Prostate gland (tissue), 2 donors: ENCODE measurements at regions not wholly inside any gene's neighbourhood (a gene's known extent, or its start where the extent isn't known, plus 50 kb on each side); places are given as distances from the start of the nearest gene placed in this dataset.

ENCODE experiments used
- POLR2A ChIP-seq: fragments of 450-650 bp; IDR thresholded peaks from one replicate; pipeline ENCODE4 v1.6.1; 2016; ENCODE audit warnings: antibody characterized with exemption, mild to moderate bottlenecking
- TF ChIP-seq, protein P1 (sequence below), 4 experiments: fragments of 200-600 bp in 2 of 4; fragments of 450-650 bp in 2 of 4; sonication (generic) in 2 of 4; IDR thresholded peaks; 1 replicate in 3 of 4; 2 replicates in 1 of 4; pipeline ENCODE4 v1.5.1; 2016 to 2019; ENCODE audit warnings: antibody characterized with exemption in 4 of 4, mild to moderate bottlenecking in 2 of 4, moderate library complexity in 2 of 4

DNA sequence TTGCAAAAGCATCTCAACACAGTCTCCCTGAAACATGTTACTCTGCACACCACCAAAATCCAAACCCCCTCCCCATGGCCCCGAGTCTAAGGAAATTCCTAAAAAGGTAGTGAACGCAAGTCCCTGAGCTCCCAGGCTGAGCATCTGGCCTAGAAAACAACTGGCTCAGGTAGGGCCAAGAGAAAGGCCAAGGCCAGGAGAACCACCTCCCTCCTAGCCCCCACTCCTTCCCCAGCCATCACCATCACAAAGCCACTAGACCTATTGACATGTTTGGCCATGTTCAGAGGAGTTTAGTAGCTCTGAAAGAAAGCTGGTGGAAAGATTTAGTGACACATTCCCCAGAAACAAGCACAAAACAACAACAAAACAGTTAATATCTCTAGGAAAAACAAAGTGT is 220.0 kb upstream of the PSMD7 start:
- TF ChIP-seq, protein P1, sequence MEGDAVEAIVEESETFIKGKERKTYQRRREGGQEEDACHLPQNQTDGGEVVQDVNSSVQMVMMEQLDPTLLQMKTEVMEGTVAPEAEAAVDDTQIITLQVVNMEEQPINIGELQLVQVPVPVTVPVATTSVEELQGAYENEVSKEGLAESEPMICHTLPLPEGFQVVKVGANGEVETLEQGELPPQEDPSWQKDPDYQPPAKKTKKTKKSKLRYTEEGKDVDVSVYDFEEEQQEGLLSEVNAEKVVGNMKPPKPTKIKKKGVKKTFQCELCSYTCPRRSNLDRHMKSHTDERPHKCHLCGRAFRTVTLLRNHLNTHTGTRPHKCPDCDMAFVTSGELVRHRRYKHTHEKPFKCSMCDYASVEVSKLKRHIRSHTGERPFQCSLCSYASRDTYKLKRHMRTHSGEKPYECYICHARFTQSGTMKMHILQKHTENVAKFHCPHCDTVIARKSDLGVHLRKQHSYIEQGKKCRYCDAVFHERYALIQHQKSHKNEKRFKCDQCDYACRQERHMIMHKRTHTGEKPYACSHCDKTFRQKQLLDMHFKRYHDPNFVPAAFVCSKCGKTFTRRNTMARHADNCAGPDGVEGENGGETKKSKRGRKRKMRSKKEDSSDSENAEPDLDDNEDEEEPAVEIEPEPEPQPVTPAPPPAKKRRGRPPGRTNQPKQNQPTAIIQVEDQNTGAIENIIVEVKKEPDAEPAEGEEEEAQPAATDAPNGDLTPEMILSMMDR (IDR thresholded peaks at IDR 0.05), result no peak
- TF ChIP-seq POLR2A, result no peak
